Anterior cingulate cortex (tissue), 58 donors: ENCODE measurements at regions not wholly inside any gene's neighbourhood (a gene's known extent, or its start where the extent isn't known, plus 50 kb on each side); places are given as distances from the start of the nearest gene placed in this dataset.
"Not testable (repeated sequence)": the region's sequence is repeated elsewhere in the genome, so short reads cannot be mapped to it uniquely, and the experiment has no call there.

ENCODE experiments used
- DNase-seq, 58 donors: peaks; one replicate each; lab custom pipeline; 2025; lab: John Stamatoyannopoulos, UW

GRCh38 chr9:75715360-75715759, 175.1 kb upstream of the PCSK5 start:
- DNase-seq: no peak

DNA sequence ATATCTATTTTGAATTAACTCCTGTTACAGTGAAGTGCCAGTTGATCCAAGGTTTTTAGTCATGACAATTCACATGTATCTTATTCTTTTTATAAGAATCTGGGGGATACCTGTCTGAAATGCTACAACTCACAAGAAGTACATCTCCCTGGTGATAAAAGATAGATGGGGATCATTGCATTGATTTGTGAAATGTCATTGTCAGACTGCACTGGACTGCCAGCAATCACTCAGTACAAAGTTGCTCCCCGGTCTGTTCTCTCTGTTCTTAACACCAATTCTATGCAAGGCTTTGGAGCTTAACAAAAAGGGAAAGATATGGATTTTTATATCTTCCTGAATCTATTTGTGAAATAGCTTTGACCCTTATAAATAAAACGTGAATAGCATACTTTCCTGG, 171.8 kb upstream of the PCSK5 start:
- DNase-seq: no peak

DNA sequence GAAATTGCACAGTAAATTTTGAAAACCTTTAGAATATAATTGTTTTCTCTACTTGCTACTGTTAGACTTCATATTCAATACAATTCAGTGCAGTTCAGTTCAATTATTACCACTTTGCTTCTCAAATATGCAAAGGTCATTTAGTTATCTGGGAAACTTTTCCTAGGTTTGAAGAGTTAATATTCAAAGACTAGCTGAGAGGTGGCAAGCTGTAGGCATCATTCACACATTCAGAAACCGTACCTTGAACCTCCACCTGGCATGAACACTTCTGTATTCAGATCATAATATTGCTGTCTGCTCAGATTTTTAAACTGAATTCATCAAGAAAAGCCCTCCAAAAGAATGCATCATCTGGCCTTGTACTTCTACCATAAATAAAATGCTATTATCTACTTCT, 162.1 kb upstream of the PCSK5 start:
- DNase-seq: no peak

DNA sequence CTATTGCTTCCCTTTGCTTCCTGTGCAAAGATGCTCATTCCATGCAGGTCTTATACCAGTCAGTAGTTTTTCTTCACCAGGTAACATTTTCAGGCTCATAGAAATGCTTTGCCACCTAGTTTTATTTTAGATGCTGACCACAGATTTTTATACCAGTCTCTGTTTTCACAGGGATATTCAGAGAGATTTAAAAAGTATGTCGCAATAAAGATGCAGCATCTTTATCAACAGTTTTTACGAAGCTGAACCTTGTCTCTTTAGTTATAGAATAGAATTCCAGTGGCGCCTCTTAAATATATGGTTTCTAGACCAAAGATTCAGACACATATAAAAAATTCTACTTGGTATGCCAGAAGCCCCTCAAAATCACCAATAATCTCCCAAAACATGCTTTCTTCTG, 155.7 kb upstream of the PCSK5 start:
- no peak for DNase-seq

- DNase-seq: no peak
Observed at GRCh38 chr9:75739884-75740611, 150.4 kb upstream of the PCSK5 start.

DNA sequence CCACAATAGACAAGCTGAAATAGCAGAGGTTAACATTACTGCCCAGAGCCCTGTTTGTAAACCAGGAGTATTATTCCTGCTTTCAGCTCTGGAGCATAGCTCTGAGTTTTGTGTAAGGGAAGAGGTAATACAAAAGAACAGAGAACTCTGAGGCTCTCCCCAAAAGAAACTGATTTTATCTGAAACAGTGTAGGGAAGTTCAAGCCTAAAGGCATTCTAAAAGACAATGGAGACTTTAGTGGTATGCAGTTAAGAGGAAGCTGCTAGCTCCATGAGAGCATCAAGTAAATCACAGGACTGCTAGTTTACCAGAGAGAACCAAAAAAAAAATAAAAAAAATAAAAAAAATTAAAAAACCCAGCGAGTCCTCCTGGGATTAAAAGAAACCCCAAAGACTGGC, 146.6 kb upstream of the PCSK5 start:
- DNase-seq: no peak

GRCh38 chr9:75754080-75754479, 136.4 kb upstream of the PCSK5 start:
- no peak for DNase-seq

- DNase-seq: no peak
Observed at GRCh38 chr9:75775166-75775565, 115.3 kb upstream of the PCSK5 start.

DNA sequence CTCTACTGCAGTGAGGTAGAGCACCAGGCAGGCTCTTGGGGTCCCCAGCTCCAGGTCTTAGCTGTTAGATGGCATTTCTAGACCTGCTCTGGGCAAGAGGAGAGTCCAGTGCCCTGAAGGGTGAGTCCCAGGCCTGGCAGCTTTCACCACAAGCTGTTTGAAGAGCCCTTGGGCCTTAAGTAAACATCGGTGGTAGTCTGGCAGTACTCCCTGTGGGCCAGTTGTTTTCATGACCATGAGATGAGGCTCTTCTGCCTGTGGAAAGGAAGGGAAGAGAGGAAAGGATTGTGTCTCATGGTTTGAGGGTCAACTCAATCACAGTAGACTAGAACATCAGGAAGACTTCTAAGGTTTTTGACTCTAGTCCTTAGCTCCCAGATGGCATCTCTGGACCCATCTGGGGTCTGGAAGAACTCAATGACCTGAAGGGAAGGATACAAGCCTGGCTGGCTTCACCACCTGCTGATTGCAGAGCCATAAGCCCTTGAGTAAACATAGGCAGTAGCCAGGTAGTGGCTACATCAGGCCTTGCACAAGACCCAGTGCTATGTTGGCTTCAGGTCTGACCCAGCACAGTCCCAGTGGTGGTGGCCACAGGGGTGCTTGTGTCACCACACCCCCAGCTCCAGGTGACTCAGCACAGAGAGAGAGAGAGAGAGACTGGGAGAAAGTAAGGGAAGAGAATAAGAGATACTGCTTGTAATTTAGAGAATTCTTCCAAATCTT, 114.3 kb upstream of the PCSK5 start:
- no peak for DNase-seq

DNA sequence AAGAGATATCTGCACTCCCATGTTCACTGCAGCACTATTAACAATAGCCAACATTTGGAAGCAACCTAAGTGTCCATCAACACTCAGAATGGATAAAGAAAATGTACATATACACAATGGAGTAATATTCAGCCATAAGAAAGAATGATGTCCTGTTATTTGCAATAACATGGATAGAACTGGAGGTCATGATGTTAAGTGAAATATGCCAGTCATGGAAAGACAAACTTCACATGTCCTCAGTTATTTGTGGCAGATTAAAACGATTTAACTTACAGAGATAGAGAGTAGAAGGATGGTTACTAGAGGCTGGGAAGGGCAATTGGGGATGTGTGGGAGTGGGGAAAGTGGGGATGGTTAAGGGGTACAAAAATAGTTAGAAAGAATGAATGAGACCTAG, 110.3 kb upstream of the PCSK5 start:
- no peak for DNase-seq

DNA sequence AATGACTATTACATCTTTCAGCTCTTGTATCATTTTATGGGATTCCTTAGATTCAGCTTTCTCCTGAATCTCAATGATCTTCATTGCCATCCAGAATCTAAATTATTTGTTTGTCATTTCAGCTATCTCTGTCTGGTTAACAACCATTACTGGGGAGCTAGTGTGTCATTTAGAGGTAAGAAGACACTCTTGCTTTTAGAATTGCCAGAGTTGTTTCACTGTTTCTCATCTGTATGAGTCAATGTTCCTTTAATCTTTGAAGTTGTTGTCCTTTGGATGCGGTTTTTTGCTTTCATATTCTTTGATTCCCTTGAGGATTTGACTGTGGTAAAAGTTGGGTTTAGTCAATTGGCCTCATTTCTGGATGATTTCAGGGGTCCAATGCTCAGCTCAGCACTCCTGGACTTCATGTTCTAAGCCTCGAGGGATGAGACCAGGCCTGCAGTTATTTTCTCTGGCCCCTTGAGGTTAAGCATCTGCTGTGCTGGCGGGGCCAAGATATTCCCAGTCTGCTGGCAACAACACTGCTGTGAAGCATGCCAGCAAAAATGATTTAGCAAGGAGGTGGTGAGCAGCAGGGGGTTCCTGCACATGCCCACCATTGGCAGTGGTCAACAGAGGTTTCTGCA, 102.4 kb upstream of the PCSK5 start:
- no peak for DNase-seq

GRCh38 chr9:75797085-75797580, 93.3 kb upstream of the PCSK5 start:
- no peak for DNase-seq

DNA sequence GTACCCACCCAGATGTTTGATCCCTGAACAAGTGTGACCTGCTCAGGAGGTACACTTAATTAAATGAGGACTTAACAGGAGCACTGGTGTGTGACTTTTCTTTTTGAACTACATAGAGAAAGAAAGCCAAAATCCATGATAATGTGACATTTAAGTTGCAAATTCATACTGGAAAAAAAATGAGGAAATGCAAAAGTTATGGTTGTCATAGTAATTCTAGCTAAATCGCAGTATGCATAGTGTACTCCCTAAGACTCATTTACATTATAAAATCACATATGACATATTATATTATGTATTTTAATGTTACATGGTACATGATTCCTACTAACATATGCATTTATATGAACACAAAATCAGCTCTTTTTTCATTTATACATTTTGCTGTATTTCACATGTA, 92.0 kb upstream of the PCSK5 start:
- no peak for DNase-seq

DNA sequence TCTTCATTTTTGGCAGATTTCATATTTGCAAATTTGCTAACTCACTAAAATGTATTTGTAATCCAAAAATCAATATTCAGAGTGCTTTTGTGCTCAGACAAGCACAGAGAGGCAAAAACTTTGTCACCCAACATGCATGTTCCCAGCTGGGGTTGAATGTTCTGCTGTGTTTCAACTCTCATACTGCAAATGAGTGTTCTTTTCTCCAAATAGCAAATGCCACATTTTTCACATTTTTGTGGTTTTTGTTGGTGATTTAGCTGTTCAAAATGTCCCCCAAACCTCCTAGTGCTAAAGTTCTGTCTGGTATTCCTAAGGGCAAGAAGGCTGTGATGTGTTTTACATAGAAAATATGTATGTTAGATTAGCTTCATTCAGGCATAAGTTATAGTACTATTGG, 87.3 kb upstream of the PCSK5 start:
- no peak for DNase-seq

DNA sequence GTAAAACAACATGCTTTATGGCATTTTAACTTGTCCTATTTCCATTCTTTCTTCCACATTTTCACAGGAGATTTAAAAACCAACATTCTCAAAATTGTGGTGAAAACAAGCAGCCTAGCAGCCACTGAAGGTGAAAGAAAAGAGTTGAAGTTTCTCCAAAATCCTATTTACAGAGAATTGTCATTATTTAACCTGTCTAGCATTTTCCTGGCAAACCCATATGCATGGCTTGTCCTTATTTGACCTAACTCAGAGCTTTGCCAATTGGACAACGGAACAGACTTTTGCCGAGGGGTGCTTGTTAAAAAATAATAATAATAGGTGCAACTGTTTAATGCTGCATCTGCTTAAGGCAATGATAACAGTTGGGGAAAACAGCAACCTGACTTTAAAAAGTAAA, 80.4 kb upstream of the PCSK5 start:
- no peak for DNase-seq

- DNase-seq: no peak
Observed at GRCh38 chr9:75811692-75812091, 78.8 kb upstream of the PCSK5 start.

DNA sequence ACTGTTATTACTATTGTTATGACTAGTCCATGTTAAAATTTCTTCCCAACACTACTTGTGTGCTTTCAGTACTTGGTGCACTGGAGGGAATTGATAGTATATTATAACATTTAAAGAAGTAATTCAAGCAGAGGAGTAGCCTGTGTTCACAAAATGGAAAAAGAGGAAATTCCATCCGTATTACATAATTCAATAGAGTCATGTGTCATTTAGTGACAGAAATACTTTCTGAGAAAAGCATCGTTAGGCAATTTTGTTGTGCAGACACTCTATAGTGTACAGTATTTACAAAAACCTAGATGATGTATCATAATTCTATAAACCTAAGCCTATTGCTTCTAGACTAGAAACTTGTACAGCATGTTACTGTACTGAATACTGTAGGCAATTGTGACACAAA, 78.3 kb upstream of the PCSK5 start:
- DNase-seq: no peak

DNA sequence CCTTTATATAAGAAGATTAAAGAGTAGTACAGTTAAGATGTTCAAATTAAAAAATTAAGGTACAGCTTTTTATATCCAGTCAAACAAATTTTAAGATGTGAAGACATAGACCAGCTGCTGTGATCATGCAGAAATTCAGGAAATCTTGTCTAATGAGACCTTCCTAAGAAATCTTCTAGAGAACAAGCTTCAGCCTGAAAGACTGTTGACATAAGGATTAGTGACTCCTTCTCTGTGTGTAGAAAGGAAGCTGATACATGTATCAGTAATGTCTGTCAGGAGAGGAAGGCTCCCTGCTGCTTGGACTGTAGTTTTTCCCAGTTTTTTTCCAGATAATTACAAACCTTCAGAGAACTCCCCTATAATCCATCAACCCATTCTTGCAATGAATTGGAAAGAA, 75.8 kb upstream of the PCSK5 start:
- DNase-seq: no peak

DNA sequence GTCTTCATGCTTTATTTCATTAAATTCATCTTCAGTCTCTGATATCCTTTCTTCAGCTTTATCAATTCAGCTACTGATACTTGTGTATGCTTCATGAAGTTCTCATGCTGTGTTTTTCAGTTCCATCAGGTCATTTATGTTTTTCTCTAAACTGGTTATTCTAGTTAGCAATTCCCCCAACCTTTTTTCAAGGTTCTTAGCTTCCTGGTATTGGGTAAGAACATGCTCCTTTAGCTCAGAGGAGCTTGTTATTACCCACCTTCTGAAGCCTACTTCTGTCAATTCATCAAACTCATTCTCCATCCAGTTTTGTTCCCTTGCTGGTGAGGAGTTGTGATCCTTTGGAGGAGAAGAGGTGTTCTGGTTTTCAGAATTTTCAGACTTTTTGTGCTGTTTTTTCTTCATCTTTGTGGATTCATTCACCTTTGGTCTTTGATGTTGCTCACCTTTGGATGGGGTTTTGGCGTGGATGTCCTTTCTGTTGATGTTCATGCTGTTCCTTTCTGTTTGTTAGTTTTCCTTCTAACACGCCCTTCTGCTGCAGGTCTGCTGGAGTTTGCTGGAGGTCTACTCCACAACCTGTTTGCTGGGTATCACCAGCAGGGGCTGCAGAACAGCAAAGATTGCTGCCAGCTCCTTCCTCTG, 69.9 kb upstream of the PCSK5 start:
- not testable (repeated sequence) for DNase-seq

DNA sequence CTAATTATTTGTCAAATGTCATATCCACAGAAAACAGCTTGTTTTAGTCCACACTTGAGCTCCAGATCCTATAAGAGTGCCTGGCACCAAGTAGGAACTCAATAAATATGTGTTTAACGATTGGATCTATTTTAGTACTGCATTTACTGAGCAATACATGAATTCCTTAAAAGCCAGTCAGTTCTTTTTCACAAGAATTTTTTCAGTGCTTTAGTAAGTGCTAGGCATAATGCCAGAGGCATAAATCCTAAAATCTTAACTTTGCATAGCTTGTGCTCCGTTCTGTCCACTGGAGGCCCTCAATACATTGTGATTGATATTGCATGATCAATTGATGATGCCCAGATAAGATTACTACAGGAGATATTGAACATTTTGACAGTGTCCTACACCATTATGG, 67.3 kb upstream of the PCSK5 start:
- no peak for DNase-seq
